Astrocyte of the spinal cord (primary cell): ENCODE measurements at regions not wholly inside any gene's neighbourhood (a gene's known extent, or its start where the extent isn't known, plus 50 kb on each side); places are given as distances from the start of the nearest gene placed in this dataset.

Experiments used
- DNase-seq: peaks from one replicate; pipeline ENCODE4 v3.0.0; 2011; ENCODE audit warnings: low read depth, low spot score
- H3K4me3 ChIP-seq: 2 replicates; pipeline ENCODE4 v1.5.1; 2011; ENCODE audit warnings: low read depth, mild to moderate bottlenecking, low read length, moderate library complexity
- in situ Hi-C: cut with HindIII; loops from 2 replicates; pipeline ENCODE4 v1.10.0; 2017; ENCODE audit warnings: low sequenced_read_pairs
- TF ChIP-seq, protein P1 (sequence below): IDR thresholded peaks from 2 replicates; pipeline ENCODE4 v1.5.1; 2012; ENCODE audit warnings: low read depth, mild to moderate bottlenecking, low read length, inconsistent platforms

- in situ Hi-C loops: no loop called here
- H3K4me3 ChIP-seq: no peak overlapping the region
- TF ChIP-seq, protein P1, sequence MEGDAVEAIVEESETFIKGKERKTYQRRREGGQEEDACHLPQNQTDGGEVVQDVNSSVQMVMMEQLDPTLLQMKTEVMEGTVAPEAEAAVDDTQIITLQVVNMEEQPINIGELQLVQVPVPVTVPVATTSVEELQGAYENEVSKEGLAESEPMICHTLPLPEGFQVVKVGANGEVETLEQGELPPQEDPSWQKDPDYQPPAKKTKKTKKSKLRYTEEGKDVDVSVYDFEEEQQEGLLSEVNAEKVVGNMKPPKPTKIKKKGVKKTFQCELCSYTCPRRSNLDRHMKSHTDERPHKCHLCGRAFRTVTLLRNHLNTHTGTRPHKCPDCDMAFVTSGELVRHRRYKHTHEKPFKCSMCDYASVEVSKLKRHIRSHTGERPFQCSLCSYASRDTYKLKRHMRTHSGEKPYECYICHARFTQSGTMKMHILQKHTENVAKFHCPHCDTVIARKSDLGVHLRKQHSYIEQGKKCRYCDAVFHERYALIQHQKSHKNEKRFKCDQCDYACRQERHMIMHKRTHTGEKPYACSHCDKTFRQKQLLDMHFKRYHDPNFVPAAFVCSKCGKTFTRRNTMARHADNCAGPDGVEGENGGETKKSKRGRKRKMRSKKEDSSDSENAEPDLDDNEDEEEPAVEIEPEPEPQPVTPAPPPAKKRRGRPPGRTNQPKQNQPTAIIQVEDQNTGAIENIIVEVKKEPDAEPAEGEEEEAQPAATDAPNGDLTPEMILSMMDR: no peak
- no peak for DNase-seq
Measured at GRCh38 chrX:124507246-124507645, 160.9 kb downstream of the SH2D1A start.

DNA sequence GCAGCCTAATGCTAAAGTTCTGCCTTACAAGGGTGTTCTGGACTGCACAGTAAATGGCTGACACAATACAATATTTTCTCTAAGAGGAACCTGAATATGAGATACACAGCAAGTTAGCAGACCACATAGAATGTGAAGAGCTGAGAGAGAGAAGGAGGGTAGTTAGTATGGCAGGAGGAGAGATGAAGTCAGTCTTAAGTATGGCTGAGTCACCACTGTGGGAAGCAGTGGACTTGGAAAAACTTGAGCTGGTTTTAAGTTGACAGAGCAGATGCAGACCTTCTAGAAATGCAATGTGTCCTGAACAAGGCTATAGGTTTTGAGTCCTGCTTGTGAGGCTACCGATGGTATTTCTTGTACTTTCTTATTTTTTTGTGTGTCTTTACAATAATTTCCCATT lies 172.5 kb downstream of the SH2D1A start:
- H3K4me3 ChIP-seq: no peak overlapping the region
- peak; percentile 22 for DNase-seq
- in situ Hi-C loops: no loop called here
- TF ChIP-seq, protein P1: no peak

- no peak overlapping the region for H3K4me3 ChIP-seq
- in situ Hi-C loops: no loop called here
- DNase-seq: no peak
- TF ChIP-seq, protein P1: no peak
Measured at GRCh38 chrX:124524852-124525251, 178.5 kb downstream of the SH2D1A start.

DNA sequence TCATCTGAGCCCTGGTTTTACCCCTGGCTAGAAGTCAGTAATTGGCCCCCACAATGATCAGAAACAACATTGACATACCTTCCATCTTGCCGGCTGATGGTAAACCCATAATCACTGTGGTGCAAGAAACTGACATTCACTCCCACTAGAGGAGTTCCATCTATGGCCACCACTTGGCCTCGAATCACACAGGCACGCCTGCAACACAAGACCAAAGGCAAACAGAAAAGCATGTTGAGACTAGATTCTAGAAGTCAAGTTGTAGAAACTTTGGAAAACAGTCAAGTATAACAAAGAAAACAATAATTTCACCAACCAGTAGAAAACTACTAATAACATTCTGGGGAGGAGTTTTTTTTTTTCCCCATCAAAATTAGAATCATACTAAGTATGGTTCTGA lies 183.4 kb downstream of the SH2D1A start:
- no peak for DNase-seq

DNA sequence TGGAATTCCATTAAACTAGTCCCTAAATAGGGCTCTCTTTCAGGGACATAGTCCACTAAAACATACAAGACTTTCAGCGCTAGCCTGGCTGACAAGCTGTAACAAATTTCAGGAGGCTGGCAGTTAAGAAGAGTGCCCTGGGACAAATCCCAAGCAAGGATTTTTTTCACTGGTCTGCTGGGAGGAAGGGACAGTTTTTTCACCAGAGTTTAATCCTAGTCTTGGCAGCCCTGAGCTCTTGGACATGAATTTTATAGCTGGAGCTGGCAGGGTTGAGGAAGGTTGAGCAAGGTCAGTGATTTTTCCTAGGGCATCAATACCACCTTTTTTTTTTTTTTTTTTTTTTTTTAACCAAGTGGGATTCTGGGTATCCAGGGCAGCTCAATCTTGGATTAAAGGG lies 184.4 kb downstream of the SH2D1A start:
- H3K4me3 ChIP-seq: no peak overlapping the region
- in situ Hi-C loops: no loop called here

More for the DNA sequence above, 183.4 kb downstream of the SH2D1A start:
- H3K4me3 ChIP-seq: no peak overlapping the region
- in situ Hi-C loops: no loop called here
- TF ChIP-seq, protein P1: no peak

GRCh38 chrX:124534536-124534935 lies 188.2 kb downstream of the SH2D1A start:
- TF ChIP-seq, protein P1: no peak
- DNase-seq: no peak
- in situ Hi-C loops: no loop called here
- H3K4me3 ChIP-seq: no peak overlapping the region

More for the DNA sequence above, 184.4 kb downstream of the SH2D1A start:
- TF ChIP-seq, protein P1: no peak
- no peak for DNase-seq

DNA sequence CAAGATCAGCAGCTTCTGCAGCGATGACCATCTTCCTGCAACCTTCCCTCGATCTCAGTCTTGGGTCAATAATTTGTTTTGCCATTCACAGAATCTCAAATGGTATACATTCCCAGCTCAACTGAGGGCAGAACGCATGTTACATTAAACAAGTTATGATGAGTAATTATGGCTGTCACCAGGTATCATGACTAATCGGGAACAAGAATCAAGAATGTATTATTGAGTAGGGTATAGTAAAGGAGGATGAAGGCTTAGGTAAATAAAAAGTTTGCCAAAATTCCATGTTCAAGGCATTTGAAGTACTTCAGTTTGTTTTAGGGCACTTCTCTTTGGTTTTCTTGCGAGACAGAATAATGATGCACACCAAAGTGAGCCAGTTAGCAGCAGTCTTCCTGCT lies 194.1 kb downstream of the SH2D1A start:
- no peak for DNase-seq
- TF ChIP-seq, protein P1: no peak
- H3K4me3 ChIP-seq: no peak overlapping the region
- in situ Hi-C loops: no loop called here
